HepG2 (cell line): ENCODE measurements at regions not wholly inside any gene's neighbourhood (a gene's known extent, or its start where the extent isn't known, plus 50 kb on each side); places are given as distances from the start of the nearest gene placed in this dataset.

Experiments
- HDAC6 ChIP-seq: fragments of 200-600 bp; sonication (generic); IDR thresholded peaks from 2 replicates; pipeline ENCODE4 v1.7.0; 2017; ENCODE audit warnings: mild to moderate bottlenecking, antibody characterized with exemption, low read length, low read depth
- MAFK ChIP-seq, 2 experiments: IDR thresholded peaks in 1 of 2; conservative IDR thresholded peaks in 1 of 2; 2 replicates each; pipeline ENCODE4 v1.6.1; 2011; ENCODE audit warnings: improper control_type of control experiment in 2 of 2, low read length in 2 of 2
- NCOA5 ChIP-seq: sonication (generic); formaldehyde crosslinking; IDR thresholded peaks from 2 replicates; pipeline ENCODE4 v1.4.0; 2020; ENCODE audit warnings: missing genetic modification reagents
- POLR2A ChIP-seq, 2 experiments: IDR thresholded peaks; 2 replicates each; pipeline ENCODE4 v1.6.1; 2011; ENCODE audit warnings: low read depth in 2 of 2, low read length in 2 of 2, mild to moderate bottlenecking in 1 of 2, moderate library complexity in 1 of 2; ENCODE audit not compliant: insufficient read depth in 1 of 2
- PREB ChIP-seq: sonication (generic); formaldehyde crosslinking; IDR thresholded peaks from 2 replicates; pipeline ENCODE4 v1.4.0; 2020; ENCODE audit warnings: missing genetic modification reagents
- SIN3A ChIP-seq: IDR thresholded peaks from 2 replicates; pipeline ENCODE4 v1.6.1; 2011; ENCODE audit warnings: low read depth, mild to moderate bottlenecking, control low read depth, low read length, borderline replicate concordance
- SRSF1 ChIP-seq: fragments of 200-400 bp; formaldehyde crosslinking; optimal IDR thresholded peaks from 2 replicates; pipeline ENCODE3; 2017; ENCODE audit warnings: mild to moderate bottlenecking, low read depth, low read length, moderate library complexity
- TOPORS ChIP-seq: sonication (generic); formaldehyde crosslinking; IDR thresholded peaks from 2 replicates; pipeline ENCODE4 v1.8.0; 2023; ENCODE audit warnings: mild to moderate bottlenecking, missing genetic modification reagents

- TF ChIP-seq PREB (CRISPR knock-in tag), result no peak
- no peak for TF ChIP-seq TOPORS (CRISPR knock-in tag)
- TF ChIP-seq MAFK (conservative IDR thresholded peaks at IDR 0.05 in 1 of 2, IDR thresholded peaks at IDR 0.05 in 1 of 2; ENCODE audit: low read length in 2 of 2), result no peak
- TF ChIP-seq NCOA5 (CRISPR knock-in tag), result no peak
- no peak for TF ChIP-seq SIN3A
- no peak for TF ChIP-seq SRSF1
- TF ChIP-seq POLR2A (IDR thresholded peaks at IDR 0.05; ENCODE audit: insufficient read depth in 1 of 2, low read depth in 2 of 2, low read length in 2 of 2), result no peak
- TF ChIP-seq HDAC6, result no peak
Measured at GRCh38 chr16:86391486-86391885, 118.8 kb upstream of the FOXF1 start.
